ENCODE measurements at regions not wholly inside any gene's neighbourhood (a gene's known extent, or its start where the extent isn't known, plus 50 kb on each side); places are given as distances from the start of the nearest gene placed in this dataset.

DNA sequence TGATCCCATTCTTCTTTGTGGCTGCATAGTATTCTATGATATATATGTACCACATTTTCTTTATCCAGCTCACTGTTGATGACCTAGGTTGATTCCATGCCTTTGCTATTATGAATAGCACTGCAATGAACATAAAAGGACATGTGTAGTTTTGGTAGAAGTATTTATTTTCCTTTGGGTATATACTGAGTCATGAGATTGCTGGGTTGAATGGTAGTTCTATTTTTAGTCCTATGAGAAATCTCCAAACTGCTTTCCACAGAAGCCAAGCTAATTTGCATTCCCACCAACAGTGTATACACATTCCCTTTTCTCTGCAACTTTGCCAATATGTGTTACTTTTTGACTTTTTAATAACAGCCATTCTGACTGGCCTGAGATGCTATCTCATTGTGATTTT lies 278.3 kb downstream of the PCDH18 start:
- no peak for TF ChIP-seq CTCF (IDR thresholded peaks at IDR 0.05)
- TF ChIP-seq EZH2 (IDR thresholded peaks at IDR 0.05), result no peak
- TF ChIP-seq EZH2phosphoT487 (IDR thresholded peaks at IDR 0.05), result no peak
